Spleen (tissue), 11 donors: ENCODE measurements at regions not wholly inside any gene's neighbourhood (a gene's known extent, or its start where the extent isn't known, plus 50 kb on each side); places are given as distances from the start of the nearest gene placed in this dataset.

Experiments used
- DNase-seq: peaks from one replicate; pipeline ENCODE4 v3.0.0-alpha.2; 2020
- H3K27ac ChIP-seq, 8 donors: fragments of 200-600 bp; sonication (generic) in 7 of 8; 1 replicate in 4 of 8; 2 replicates in 4 of 8; pipeline versions ENCODE4 v1.5.0 to v1.8.0; 2016 to 2021; ENCODE audit warnings: inconsistent platforms in 4 of 8, mild to moderate bottlenecking in 4 of 8, moderate library complexity in 1 of 8
- H3K27me3 ChIP-seq, 7 donors: fragments of 200-600 bp; sonication (generic) in 6 of 7; replicated peaks in 1 of 7; 1 replicate in 4 of 7; 2 replicates in 3 of 7; pipeline versions ENCODE4 v1.5.0 to v1.8.0; 2016 to 2021; ENCODE audit warnings: inconsistent platforms in 3 of 7, mild to moderate bottlenecking in 1 of 7
- H3K36me3 ChIP-seq, 6 donors: fragments of 200-600 bp; sonication (generic) in 5 of 6; 1 replicate in 4 of 6; 2 replicates in 2 of 6; pipeline versions ENCODE4 v1.5.0 to v1.8.0; 2016 to 2021; ENCODE audit warnings: inconsistent platforms in 2 of 6
- H3K4me1 ChIP-seq, 6 donors: fragments of 200-600 bp; sonication (generic) in 5 of 6; 1 replicate in 3 of 6; 2 replicates in 3 of 6; pipeline versions ENCODE4 v1.5.0 to v1.8.0; 2016 to 2021; ENCODE audit warnings: inconsistent platforms in 3 of 6
- H3K4me3 ChIP-seq, 8 donors: fragments of 200-600 bp; sonication (generic) in 7 of 8; 1 replicate in 4 of 8; 2 replicates in 4 of 8; pipeline versions ENCODE4 v1.5.0 to v1.8.0; 2016 to 2021; ENCODE audit warnings: inconsistent platforms in 4 of 8, mild to moderate bottlenecking in 4 of 8, moderate library complexity in 2 of 8
- H3K9me3 ChIP-seq, 8 donors: fragments of 200-600 bp; sonication (generic) in 7 of 8; 1 replicate in 4 of 8; 2 replicates in 4 of 8; pipeline versions ENCODE4 v1.5.0 to v1.8.0; 2016 to 2021; ENCODE audit warnings: inconsistent platforms in 4 of 8
- POLR2A ChIP-seq, 3 donors: fragments of 450-650 bp; IDR thresholded peaks; one replicate each; pipeline ENCODE4 v1.5.1; 2017; ENCODE audit warnings: antibody characterized with exemption in 3 of 3, mild to moderate bottlenecking in 1 of 3
- POLR2AphosphoS5 ChIP-seq, 3 donors: sonication (generic); formaldehyde crosslinking; IDR thresholded peaks; one replicate each; pipeline ENCODE4 v1.5.1; 2017; ENCODE audit warnings: antibody characterized with exemption in 3 of 3
- WGBS, 5 donors: extraction: QIAGEN DNeasy Blood & Tissue Kit in 3 of 5; methylation state at CpG; one replicate each; pipeline versions ENCODE4 v1.1.5 to v1.1.7; 2013 to 2018; 5-methylcytosine and 5-hydroxymethylcytosine counted together
- intact Hi-C: fragments of 100-400 bp; cut with DNase I; formaldehyde crosslinking; loops from one replicate; pipeline ENCODE4 v1.15.0; 2023; ENCODE audit warnings: low total_unique reads
- TF ChIP-seq, protein P1 (sequence below), 11 experiments: fragments of 200-600 bp in 7 of 11; fragments of 450-650 bp in 4 of 11; sonication (generic) in 4 of 11; IDR thresholded peaks in 8 of 11; conservative IDR thresholded peaks in 3 of 11; 1 replicate in 7 of 11; 2 replicates in 4 of 11; pipeline versions ENCODE4 v1.4.0 to v1.8.0; 2016 to 2021; ENCODE audit warnings: antibody characterized with exemption in 11 of 11, inconsistent platforms in 4 of 11, mild to moderate bottlenecking in 1 of 11
- donor health status: healthy with polysubstance abuse.
- donor health status: DM: no; HTN: no; CAD: no; lungs with moderate emphysema.
- donor health status: DM: no; HTN: no; CAD: no.
- donor health status: Bipolar disorder and iron deficiency.
- donor health status: healthy.
- donor health status: DM: no; HTN: no; CAD: no.
- donor health status: DM: yes; HTN: yes; CAD: no.

DNA sequence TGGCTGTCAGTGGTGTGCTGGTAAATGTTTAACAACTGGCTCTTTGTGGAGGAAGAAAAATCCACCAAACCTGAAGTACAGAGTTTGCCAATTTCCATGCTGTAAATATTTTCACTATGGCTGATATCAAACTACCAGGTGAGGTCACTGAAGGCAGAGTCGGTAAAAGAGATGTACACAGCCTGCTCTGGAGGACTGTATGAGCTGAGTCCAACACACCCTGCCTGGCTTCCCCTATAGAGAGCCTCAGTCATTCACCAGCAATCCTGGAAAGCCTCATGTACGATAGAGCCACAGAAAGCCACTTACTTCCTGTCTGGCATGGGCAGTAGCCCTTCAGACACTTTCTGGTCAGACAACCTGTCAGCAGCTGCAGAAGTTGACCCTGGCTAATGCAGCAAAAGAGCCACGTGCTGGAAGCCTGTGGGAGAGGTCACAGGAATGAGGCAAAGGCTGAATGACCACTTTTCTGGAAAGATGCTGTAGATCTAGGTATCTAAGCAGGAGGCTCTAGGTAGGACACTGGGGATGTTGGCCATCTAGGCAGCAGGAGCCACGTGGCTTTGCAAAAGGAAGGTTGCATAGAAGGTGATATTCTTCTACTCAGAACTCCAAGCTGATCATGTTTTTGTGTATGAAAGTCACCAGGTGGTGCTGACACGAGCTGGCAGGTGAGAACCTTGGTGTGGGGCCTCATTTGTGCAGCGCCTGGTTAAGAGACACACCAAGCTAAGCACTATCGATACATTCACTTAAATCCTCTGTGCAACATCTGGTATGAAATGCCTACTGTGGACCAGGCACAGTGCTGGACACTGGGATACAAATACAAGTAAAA lies 553.9 kb downstream of the VRK1 start:
- intact Hi-C loops, result no loop called here
- Histone ChIP-seq H3K4me1 (no peaks in the 10 kb centered on the region), H3K27me3 (no peaks in the 10 kb centered on the region), H3K9me3 (peaks cover 0 to 9% (median 0%) of the 10 kb centered on the region in 8 donors), H3K27ac (no peak overlapping the region), H3K4me3 (no peak overlapping the region), H3K36me3 (no peaks in the 10 kb centered on the region)
- TF ChIP-seq, protein P1, sequence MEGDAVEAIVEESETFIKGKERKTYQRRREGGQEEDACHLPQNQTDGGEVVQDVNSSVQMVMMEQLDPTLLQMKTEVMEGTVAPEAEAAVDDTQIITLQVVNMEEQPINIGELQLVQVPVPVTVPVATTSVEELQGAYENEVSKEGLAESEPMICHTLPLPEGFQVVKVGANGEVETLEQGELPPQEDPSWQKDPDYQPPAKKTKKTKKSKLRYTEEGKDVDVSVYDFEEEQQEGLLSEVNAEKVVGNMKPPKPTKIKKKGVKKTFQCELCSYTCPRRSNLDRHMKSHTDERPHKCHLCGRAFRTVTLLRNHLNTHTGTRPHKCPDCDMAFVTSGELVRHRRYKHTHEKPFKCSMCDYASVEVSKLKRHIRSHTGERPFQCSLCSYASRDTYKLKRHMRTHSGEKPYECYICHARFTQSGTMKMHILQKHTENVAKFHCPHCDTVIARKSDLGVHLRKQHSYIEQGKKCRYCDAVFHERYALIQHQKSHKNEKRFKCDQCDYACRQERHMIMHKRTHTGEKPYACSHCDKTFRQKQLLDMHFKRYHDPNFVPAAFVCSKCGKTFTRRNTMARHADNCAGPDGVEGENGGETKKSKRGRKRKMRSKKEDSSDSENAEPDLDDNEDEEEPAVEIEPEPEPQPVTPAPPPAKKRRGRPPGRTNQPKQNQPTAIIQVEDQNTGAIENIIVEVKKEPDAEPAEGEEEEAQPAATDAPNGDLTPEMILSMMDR (IDR thresholded peaks at IDR 0.05 in 8 of 11, conservative IDR thresholded peaks at IDR 0.05 in 3 of 11), result no peak
- no peak for TF ChIP-seq POLR2AphosphoS5 (IDR thresholded peaks at IDR 0.05)
- TF ChIP-seq POLR2A (IDR thresholded peaks at IDR 0.05), result no peak
- WGBS, 5 donors, result 50 to 60% (median 56%) methylated on average over 7 of the region's 7 CpGs
- DNase-seq, result no peak

DNA sequence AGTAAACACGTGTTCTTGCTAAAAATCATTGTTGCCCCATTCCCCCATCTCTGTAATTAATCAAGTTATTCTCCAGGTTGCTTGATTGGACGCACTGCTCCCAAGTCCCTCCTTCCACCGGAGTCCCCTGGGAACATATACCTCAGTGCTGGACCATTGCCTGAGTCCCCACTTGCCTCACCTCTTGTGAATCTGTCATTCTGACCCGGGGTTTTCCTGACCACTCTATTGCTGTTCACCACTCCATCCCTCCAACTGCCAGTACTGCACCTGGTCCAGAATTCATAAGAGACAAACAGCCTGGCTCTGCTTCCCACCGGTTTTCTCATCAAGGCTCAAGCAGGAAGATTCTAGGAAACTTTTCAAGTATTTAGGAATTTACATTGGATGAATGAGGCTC lies 555.9 kb downstream of the VRK1 start:
- WGBS, 5 donors, result 85 to 91% (median 87%) methylated on average over 5 of the region's 5 CpGs
- no peak for TF ChIP-seq POLR2A (IDR thresholded peaks at IDR 0.05)
- TF ChIP-seq POLR2AphosphoS5 (IDR thresholded peaks at IDR 0.05), result no peak
- TF ChIP-seq, protein P1 (IDR thresholded peaks at IDR 0.05 in 8 of 11, conservative IDR thresholded peaks at IDR 0.05 in 3 of 11), result no peak
- intact Hi-C loops, result no loop called here

DNA sequence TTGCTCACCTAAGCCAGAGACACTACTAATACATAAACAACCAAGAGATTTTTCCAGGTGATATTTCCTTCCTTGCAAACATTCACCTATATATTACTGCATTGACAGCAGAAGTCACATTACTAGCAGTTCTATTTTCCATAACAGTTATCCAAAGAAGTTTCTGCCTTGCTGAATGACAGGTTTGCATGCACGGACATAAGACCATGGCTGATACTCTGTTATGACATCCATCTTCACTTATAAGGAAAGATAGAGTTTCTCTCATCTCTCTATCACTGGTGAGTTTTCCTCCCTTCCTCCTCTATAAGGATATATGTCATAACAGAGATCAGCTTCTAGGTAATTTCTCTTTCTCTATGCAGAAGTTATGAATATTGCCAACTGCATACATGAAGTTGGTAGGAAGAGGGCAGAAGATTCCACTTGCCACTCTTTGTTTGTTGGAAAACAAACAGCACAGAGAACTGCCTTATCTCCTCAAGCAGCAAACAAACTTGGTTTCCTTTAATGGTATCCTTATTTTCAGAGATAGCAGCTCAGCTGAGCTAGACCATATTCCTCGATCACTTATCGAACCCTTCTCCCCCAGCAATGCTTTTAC lies 557.0 kb downstream of the VRK1 start:
- intact Hi-C loops, result no loop called here
- Histone ChIP-seq H3K36me3 (no peaks in the 10 kb centered on the region), H3K4me3 (no peak overlapping the region), H3K4me1 (no peaks in the 10 kb centered on the region), H3K27ac (no peak overlapping the region), H3K9me3 (peaks cover 0 to 9% (median 0%) of the 10 kb centered on the region in 8 donors), H3K27me3 (no peaks in the 10 kb centered on the region)
- DNase-seq, result no peak
- WGBS, 5 donors, result 47 to 92% (median 69%) methylated on average over 3 of the region's 3 CpGs
- no peak for TF ChIP-seq POLR2AphosphoS5 (IDR thresholded peaks at IDR 0.05)
- no peak for TF ChIP-seq POLR2A (IDR thresholded peaks at IDR 0.05)
- TF ChIP-seq, protein P1 (IDR thresholded peaks at IDR 0.05 in 8 of 11, conservative IDR thresholded peaks at IDR 0.05 in 3 of 11), result no peak

More for the DNA sequence above, 555.9 kb downstream of the VRK1 start:
- Histone ChIP-seq H3K4me3 (no peak overlapping the region), H3K36me3 (no peaks in the 10 kb centered on the region), H3K9me3 (peaks cover 0 to 9% (median 0%) of the 10 kb centered on the region in 8 donors), H3K27me3 (no peaks in the 10 kb centered on the region), H3K4me1 (no peaks in the 10 kb centered on the region), H3K27ac (no peak overlapping the region)
- no peak for DNase-seq

DNA sequence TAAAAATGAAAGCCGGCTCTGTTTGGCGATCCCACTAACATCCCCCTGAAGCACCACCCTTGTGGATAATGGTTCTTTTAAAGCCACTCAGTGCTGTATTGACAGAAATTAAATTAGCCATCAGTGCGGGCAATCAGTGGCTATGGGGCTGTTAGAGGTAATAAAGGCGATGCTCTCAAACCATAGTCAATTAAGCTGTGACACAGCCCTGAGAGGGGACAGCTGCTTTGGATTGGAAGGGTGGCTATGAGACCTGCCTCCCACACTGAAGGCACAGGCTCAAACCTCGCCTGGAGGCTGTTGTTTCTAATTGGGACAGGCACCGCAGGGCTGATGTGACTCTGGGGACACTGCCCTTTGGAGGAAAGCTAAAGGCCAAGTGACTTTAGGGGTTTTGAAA lies 562.2 kb downstream of the VRK1 start:
- DNase-seq, result no peak
- Histone ChIP-seq H3K9me3 (peaks cover 0 to 9% (median 0%) of the 10 kb centered on the region in 8 donors), H3K27ac (no peak overlapping the region), H3K4me1 (no peaks in the 10 kb centered on the region), H3K27me3 (no peaks in the 10 kb centered on the region), H3K4me3 (no peak overlapping the region), H3K36me3 (no peaks in the 10 kb centered on the region)
- 71 to 83% (median 80%) methylated on average over 6 of the region's 6 CpGs for WGBS, 5 donors
- intact Hi-C loops, result no loop called here
- TF ChIP-seq POLR2AphosphoS5 (IDR thresholded peaks at IDR 0.05) (no peak), POLR2A (IDR thresholded peaks at IDR 0.05) (no peak)
- TF ChIP-seq, protein P1 (IDR thresholded peaks at IDR 0.05 in 8 of 11, conservative IDR thresholded peaks at IDR 0.05 in 3 of 11), result no peak
